ENCODE measurements at regions not wholly inside any gene's neighbourhood (a gene's known extent, or its start where the extent isn't known, plus 50 kb on each side); places are given as distances from the start of the nearest gene placed in this dataset.

GRCh38 chr22:27107386-27107785, 450.0 kb downstream of the MIAT start:
- no peak overlapping the region for H3K18ac ChIP-seq (ENCODE audit: insufficient read length, low read depth, low read length)
- H3K14ac ChIP-seq (ENCODE audit: insufficient read depth, low read length) = no peak overlapping the region
- Mint-ChIP-seq H3K4me3 (no peak overlapping the region), H3K4me1 (peaks cover 8 to 20% of the 10 kb centered on the region in 2 experiments; a peak in 3 of 4 replicates), H3K9me3 (no peaks in the 10 kb centered on the region), H3K36me3 (ENCODE audit: insufficient read depth in 1 of 3, low read depth in 3 of 3) (no peaks in the 10 kb centered on the region; a peak in 1 of 7 replicates), H3K27ac (no peak overlapping the region), H3K27me3 (ENCODE audit: low read depth) (peaks cover 11% of the 10 kb centered on the region)
- H3K9me3 ChIP-seq (ENCODE audit: control insufficient read depth, low read depth, low read length) = no peaks in the 10 kb centered on the region
- no peak overlapping the region for H3K4me2 ChIP-seq (ENCODE audit: insufficient read depth, insufficient read length, low read length)
- no peaks in the 10 kb centered on the region for H3K23me2 ChIP-seq (ENCODE audit: insufficient read length, low read depth, low read length, poor library complexity, severe bottlenecking)
- H2AK5ac ChIP-seq (ENCODE audit: insufficient read length, low read length) = no peak overlapping the region
- H4K20me1 ChIP-seq (ENCODE audit: control insufficient read depth, insufficient read depth, insufficient read length) = no peaks in the 10 kb centered on the region
- H3K79me2 ChIP-seq (ENCODE audit: insufficient read depth, low read length) = no peaks in the 10 kb centered on the region
- no peak overlapping the region for H4K8ac ChIP-seq (replicated peaks; ENCODE audit: insufficient read length, low read depth, low read length)
- no peak overlapping the region for H3K4ac ChIP-seq (ENCODE audit: low read depth, low read length)
- H2BK120ac ChIP-seq (ENCODE audit: low read depth, low read length, poor library complexity, severe bottlenecking) = no peak overlapping the region
- H3T11ph ChIP-seq (ENCODE audit: low read length) = no peak overlapping the region
- H3K79me1 ChIP-seq (ENCODE audit: insufficient read depth, low read depth, low read length, poor library complexity, severe bottlenecking) = no peaks in the 10 kb centered on the region
- TF ChIP-seq CTCF (conservative IDR thresholded peaks at IDR 0.05) = no peak
- no CpG with 5 or more reads among the region's 2 CpGs for WGBS (ENCODE audit: extremely low coverage, insufficient read length, low lambda C conversion rate)
- no peak overlapping the region for H2BK15ac ChIP-seq (ENCODE audit: low read depth, low read length)
- H4K91ac ChIP-seq (ENCODE audit: insufficient read length, low read depth, low read length) = no peak overlapping the region
- no peak overlapping the region for H2BK12ac ChIP-seq (ENCODE audit: insufficient read length, low read depth, low read length)
- H3K23ac ChIP-seq (ENCODE audit: insufficient read length, low read depth, low read length) = no peak overlapping the region
- no peak overlapping the region for H2AFZ ChIP-seq (ENCODE audit: low read length)
- no peak overlapping the region for H2BK20ac ChIP-seq (ENCODE audit: low read depth, low read length, poor library complexity, severe bottlenecking)
- no peaks in the 10 kb centered on the region for H3K27me3 ChIP-seq (ENCODE audit: insufficient read depth, low read length)
- 0 out of 2 replicates have a peak, but pooled peaks cover 2% of the 10 kb centered on the region for H3K4me1 ChIP-seq (ENCODE audit: insufficient read depth, low read length)
- DNase-seq = no peak
- no peak overlapping the region for H4K5ac ChIP-seq (ENCODE audit: insufficient read length, low read depth, low read length)
- H2BK5ac ChIP-seq (ENCODE audit: insufficient read length, low read length) = no peak overlapping the region
- H3K27ac ChIP-seq (ENCODE audit: insufficient read length, low read depth, low read length) = no peak overlapping the region
- H3K56ac ChIP-seq (ENCODE audit: insufficient read length, low read depth, low read length) = no peak overlapping the region
- no peak overlapping the region for H3K9ac ChIP-seq (ENCODE audit: extremely low read depth, insufficient read length, low read length)
